ENCODE measurements at regions not wholly inside any gene's neighbourhood (a gene's known extent, or its start where the extent isn't known, plus 50 kb on each side); places are given as distances from the start of the nearest gene placed in this dataset.
"Not testable (repeated sequence)": the region's sequence is repeated elsewhere in the genome, so short reads cannot be mapped to it uniquely, and the experiment has no call there.

- TF ChIP-seq, protein P1, sequence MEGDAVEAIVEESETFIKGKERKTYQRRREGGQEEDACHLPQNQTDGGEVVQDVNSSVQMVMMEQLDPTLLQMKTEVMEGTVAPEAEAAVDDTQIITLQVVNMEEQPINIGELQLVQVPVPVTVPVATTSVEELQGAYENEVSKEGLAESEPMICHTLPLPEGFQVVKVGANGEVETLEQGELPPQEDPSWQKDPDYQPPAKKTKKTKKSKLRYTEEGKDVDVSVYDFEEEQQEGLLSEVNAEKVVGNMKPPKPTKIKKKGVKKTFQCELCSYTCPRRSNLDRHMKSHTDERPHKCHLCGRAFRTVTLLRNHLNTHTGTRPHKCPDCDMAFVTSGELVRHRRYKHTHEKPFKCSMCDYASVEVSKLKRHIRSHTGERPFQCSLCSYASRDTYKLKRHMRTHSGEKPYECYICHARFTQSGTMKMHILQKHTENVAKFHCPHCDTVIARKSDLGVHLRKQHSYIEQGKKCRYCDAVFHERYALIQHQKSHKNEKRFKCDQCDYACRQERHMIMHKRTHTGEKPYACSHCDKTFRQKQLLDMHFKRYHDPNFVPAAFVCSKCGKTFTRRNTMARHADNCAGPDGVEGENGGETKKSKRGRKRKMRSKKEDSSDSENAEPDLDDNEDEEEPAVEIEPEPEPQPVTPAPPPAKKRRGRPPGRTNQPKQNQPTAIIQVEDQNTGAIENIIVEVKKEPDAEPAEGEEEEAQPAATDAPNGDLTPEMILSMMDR (IDR thresholded peaks at IDR 0.05): not testable (repeated sequence)
- not testable (repeated sequence) for TF ChIP-seq POLR2AphosphoS5, POLR2A (IDR thresholded peaks at IDR 0.05)
Measured at GRCh38 chr1:99553819-99554218, 92.1 kb upstream of the PALMD start.
